H1 (cell line): ENCODE measurements at regions not wholly inside any gene's neighbourhood (a gene's known extent, or its start where the extent isn't known, plus 50 kb on each side); places are given as distances from the start of the nearest gene placed in this dataset.

Experiments used
- CTCF ChIA-PET: fragments of 300-600 bp; sonication (Branson Sonifier 250); formaldehyde crosslinking; loops from one replicate; lab custom pipeline; 2021; ENCODE audit not compliant: partially characterized antibody; lab: Charles Lee
- POLR2A ChIA-PET: fragments of 300-600 bp; sonication (Branson Sonifier 250); formaldehyde crosslinking; loops from one replicate; lab custom pipeline; 2021; ENCODE audit warnings: inconsistent platforms; ENCODE audit not compliant: partially characterized antibody; lab: Charles Lee
- DNase-seq, 2 experiments: peaks; one replicate each; pipeline versions ENCODE4 v3.0.0 to v3.0.0-alpha.2; 2010 to 2022; ENCODE audit warnings: low spot score in 2 of 2, low read depth in 1 of 2, mixed read lengths in 1 of 2
- FAIRE-seq: peaks from 2 replicates; lab custom pipeline; 2011; peaks lifted over from hg19 to GRCh38; lab: Jason Lieb, UNC
- H2AFZ ChIP-seq: 2 replicates; pipeline ENCODE4 v1.8.1; 2012; ENCODE audit warnings: low read length, inconsistent platforms
- H2AK5ac ChIP-seq: 2 replicates; pipeline ENCODE4 v1.6.1; 2013; ENCODE audit warnings: low read depth, low read length
- H2BK120ac ChIP-seq: replicated peaks from 2 replicates; pipeline ENCODE3; 2013; ENCODE audit warnings: low read depth, low read length, inconsistent platforms
- H2BK12ac ChIP-seq: 2 replicates; pipeline ENCODE4 v1.6.1; 2013; ENCODE audit warnings: low read depth, low read length
- H2BK15ac ChIP-seq: 2 replicates; pipeline ENCODE4 v1.6.1; 2013; ENCODE audit warnings: low read length
- H2BK20ac ChIP-seq: 2 replicates; pipeline ENCODE4 v1.6.1; 2013; ENCODE audit warnings: low read length
- H2BK5ac ChIP-seq: 2 replicates; pipeline ENCODE4 v1.6.1; 2013; ENCODE audit warnings: low read depth, low read length
- H3K14ac ChIP-seq: 2 replicates; pipeline ENCODE4 v1.6.1; 2013; ENCODE audit warnings: inconsistent platforms; ENCODE audit not compliant: insufficient read length
- H3K18ac ChIP-seq: 2 replicates; pipeline ENCODE4 v1.6.1; 2013; ENCODE audit warnings: low read length; ENCODE audit errors: extremely low read depth
- H3K23ac ChIP-seq: 2 replicates; pipeline ENCODE4 v1.6.1; 2013; ENCODE audit warnings: inconsistent platforms; ENCODE audit not compliant: insufficient read length
- H3K23me2 ChIP-seq: 2 replicates; pipeline ENCODE4 v1.6.1; 2013; ENCODE audit warnings: low read depth, low read length
- H3K27ac ChIP-seq: 2 replicates; pipeline ENCODE4 v1.6.1; 2011; ENCODE audit warnings: low read depth, low read length, inconsistent platforms
- H3K27me3 ChIP-seq, 4 experiments: replicated peaks in 1 of 4; 1 replicate in 1 of 4; 2 replicates in 3 of 4; pipeline versions ENCODE4 v1.6.1 to v1.8.1; 2011 to 2013; ENCODE audit warnings: low read length in 3 of 4, mild to moderate bottlenecking in 3 of 4, inconsistent platforms in 2 of 4, mixed read lengths in 2 of 4, moderate library complexity in 1 of 4; ENCODE audit not compliant: control insufficient read depth in 3 of 4, insufficient read depth in 3 of 4; ENCODE audit errors: extremely low read depth in 1 of 4
- H3K36me3 ChIP-seq, 4 experiments: 2 replicates each; pipeline versions ENCODE4 v1.6.1 to v1.8.1; 2011 to 2013; ENCODE audit warnings: mild to moderate bottlenecking in 4 of 4, low read length in 3 of 4, moderate library complexity in 2 of 4, control low read depth in 1 of 4, inconsistent platforms in 1 of 4; ENCODE audit not compliant: insufficient read depth in 4 of 4, control insufficient read depth in 2 of 4
- H3K4ac ChIP-seq: replicated peaks from 2 replicates; pipeline ENCODE3; 2013; ENCODE audit warnings: low read length, low read depth, mixed read lengths, inconsistent platforms; ENCODE audit not compliant: insufficient read length
- H3K4me1 ChIP-seq, 4 experiments: replicated peaks in 1 of 4; 1 replicate in 1 of 4; 2 replicates in 3 of 4; pipeline versions ENCODE4 v1.6.1 to v1.8.1; 2011 to 2013; ENCODE audit warnings: low read length in 3 of 4, inconsistent platforms in 2 of 4, mixed read lengths in 1 of 4; ENCODE audit not compliant: insufficient read depth in 4 of 4, control insufficient read depth in 3 of 4
- H3K4me2 ChIP-seq, 2 experiments: 2 replicates each; pipeline versions ENCODE4 v1.6.1 to v1.8.1; 2011 to 2013; ENCODE audit warnings: low read depth in 2 of 2, low read length in 2 of 2, control low read depth in 1 of 2, inconsistent platforms in 1 of 2, mild to moderate bottlenecking in 1 of 2; ENCODE audit not compliant: insufficient read depth in 1 of 2
- H3K4me3 ChIP-seq, 4 experiments: fragments of 200-600, 300-600 bp in 1 of 4; sonication (generic), shearing (Covaris generic), sonication (Bioruptor Twin) in 1 of 4; 2 replicates each; pipeline versions ENCODE4 v1.5.1 to v1.8.1; 2011 to 2016; ENCODE audit warnings: low read length in 4 of 4, low read depth in 3 of 4, control low read depth in 2 of 4, inconsistent platforms in 2 of 4, mild to moderate bottlenecking in 2 of 4, mixed read lengths in 1 of 4, moderate library complexity in 1 of 4; ENCODE audit not compliant: insufficient read depth in 2 of 4; ENCODE audit errors: extremely low read depth in 1 of 4
- H3K56ac ChIP-seq: replicated peaks from 2 replicates; pipeline ENCODE3; 2013; ENCODE audit warnings: low read depth, mild to moderate bottlenecking, mixed read lengths, low read length, inconsistent platforms; ENCODE audit not compliant: insufficient read length
- H3K79me1 ChIP-seq: 2 replicates; pipeline ENCODE4 v1.6.1; 2013; ENCODE audit warnings: low read depth, low read length, control low read depth
- H3K79me2 ChIP-seq, 2 experiments: 2 replicates each; pipeline versions ENCODE4 v1.6.1 to v1.8.1; 2012 to 2013; ENCODE audit warnings: low read length in 2 of 2, mild to moderate bottlenecking in 2 of 2, inconsistent platforms in 1 of 2; ENCODE audit not compliant: insufficient read depth in 2 of 2, control insufficient read depth in 1 of 2
- H3K9ac ChIP-seq, 4 experiments: replicated peaks in 1 of 4; 1 replicate in 1 of 4; 2 replicates in 3 of 4; pipeline versions ENCODE4 v1.6.1 to v1.8.1; 2011 to 2013; ENCODE audit warnings: low read depth in 3 of 4, low read length in 3 of 4, control low read depth in 2 of 4, mild to moderate bottlenecking in 2 of 4, moderate library complexity in 2 of 4, inconsistent platforms in 1 of 4; ENCODE audit errors: extremely low read depth in 1 of 4
- H3K9me3 ChIP-seq, 2 experiments: 2 replicates each; pipeline versions ENCODE4 v1.6.1 to v1.8.1; 2012 to 2013; ENCODE audit warnings: mild to moderate bottlenecking in 2 of 2, moderate library complexity in 2 of 2, control low read depth in 1 of 2, inconsistent platforms in 1 of 2, low read depth in 1 of 2, low read length in 1 of 2, mixed read lengths in 1 of 2; ENCODE audit not compliant: insufficient read depth in 2 of 2
- H4K20me1 ChIP-seq, 2 experiments: replicated peaks in 1 of 2; 2 replicates each; pipeline versions ENCODE3 to v1.8.1; 2011 to 2013; ENCODE audit warnings: inconsistent platforms in 2 of 2, low read length in 2 of 2, mild to moderate bottlenecking in 1 of 2; ENCODE audit not compliant: insufficient read depth in 2 of 2, control insufficient read depth in 1 of 2
- H4K5ac ChIP-seq: 2 replicates; pipeline ENCODE4 v1.6.1; 2013; ENCODE audit warnings: low read length, low read depth, mixed read lengths, inconsistent platforms; ENCODE audit not compliant: insufficient read length
- H4K8ac ChIP-seq: 2 replicates; pipeline ENCODE4 v1.8.0; 2013; ENCODE audit warnings: mild to moderate bottlenecking, moderate library complexity, low read length, inconsistent platforms; ENCODE audit not compliant: insufficient read depth; ENCODE audit errors: extremely low read depth
- H4K91ac ChIP-seq: replicated peaks from 2 replicates; pipeline ENCODE3; 2013; ENCODE audit warnings: low read length, mixed read lengths, inconsistent platforms; ENCODE audit not compliant: insufficient read length
- KDM4A ChIP-seq: IDR thresholded peaks from one replicate; pipeline ENCODE4 v1.7.1; 2012; ENCODE audit warnings: low read depth, mild to moderate bottlenecking, moderate library complexity, low read length, inconsistent platforms; ENCODE audit not compliant: severe bottlenecking
- SP2 ChIP-seq: IDR thresholded peaks from 2 replicates; pipeline ENCODE4 v1.6.1; 2012; ENCODE audit warnings: mild to moderate bottlenecking, low read length, inconsistent platforms
- SRF ChIP-seq: IDR thresholded peaks from 2 replicates; pipeline ENCODE4 v1.6.1; 2011; ENCODE audit warnings: mild to moderate bottlenecking, low read depth, low read length, moderate library complexity
- WGBS, 2 experiments: shearing (Covaris generic) in 1 of 2; methylation state at CpG; one replicate each; pipeline versions ENCODE4 v1.1.6 to v1.1.7; 2013 to 2015; ENCODE audit warnings: low lambda C conversion rate in 2 of 2, mixed read lengths in 2 of 2, inconsistent platforms in 1 of 2, low coverage in 1 of 2, missing lambda C conversion rate in 1 of 2; ENCODE audit not compliant: insufficient replicate concordance in 2 of 2, insufficient coverage in 1 of 2, insufficient read length in 1 of 2; ENCODE audit errors: extremely low coverage in 1 of 2, missing lambda C conversion rate in 1 of 2; 5-methylcytosine and 5-hydroxymethylcytosine counted together

GRCh38 chr9:107708791-107709190 lies 219.2 kb upstream of the KLF4 start:
- no peak overlapping the region for H2BK20ac ChIP-seq
- H3K4me3 ChIP-seq = no peak overlapping the region
- no peaks in the 10 kb centered on the region for H3K79me1 ChIP-seq
- TF ChIP-seq SRF (no peak), SP2 (no peak), KDM4A (no peak)
- DNase-seq (no peak), FAIRE-seq (no peak)
- no peak overlapping the region for H3K27ac ChIP-seq
- no peak overlapping the region for H2BK15ac ChIP-seq
- ChIA-PET POLR2A (no interaction called here), CTCF (interaction anchor here (0.8 to 1.4 kb wide), 2 partner anchors 61 to 1053 kb away, joined by 3 read pairs; no protein-coding TSS in a partner anchor)
- no peaks in the 10 kb centered on the region for H4K20me1 ChIP-seq
- H3K18ac ChIP-seq = no peak overlapping the region
- H3K9ac ChIP-seq = no peak overlapping the region
- H3K23me2 ChIP-seq = no peaks in the 10 kb centered on the region
- no peak overlapping the region for H4K8ac ChIP-seq
- no peaks in the 10 kb centered on the region for H3K36me3 ChIP-seq
- no peak overlapping the region for H3K4ac ChIP-seq
- H4K5ac ChIP-seq = no peak overlapping the region
- no peaks in the 10 kb centered on the region for H3K9me3 ChIP-seq
- H3K23ac ChIP-seq = no peak overlapping the region
- H2BK12ac ChIP-seq = no peak overlapping the region
- H2AK5ac ChIP-seq = no peak overlapping the region
- no peak overlapping the region for H3K56ac ChIP-seq
- H3K27me3 ChIP-seq = no peaks in the 10 kb centered on the region
- H3K14ac ChIP-seq = no peak overlapping the region
- no peaks in the 10 kb centered on the region for H3K4me1 ChIP-seq
- WGBS, 2 experiments = 93% methylated on average over 2 of the region's 2 CpGs; no CpG with 5 or more reads in 1 of the 2 experiments
- H3K79me2 ChIP-seq = no peaks in the 10 kb centered on the region
- H3K4me2 ChIP-seq = no peak overlapping the region
- no peak overlapping the region for H2BK120ac ChIP-seq
- no peak overlapping the region for H2AFZ ChIP-seq
- no peak overlapping the region for H4K91ac ChIP-seq
- no peak overlapping the region for H2BK5ac ChIP-seq
